Activated CD4-positive, alpha-beta T cell treated with anti-CD3 and anti-CD28 coated beads, Interleukin-2, amount 50 U/mL, for 48 hours (primary cell): ENCODE measurements at regions not wholly inside any gene's neighbourhood (a gene's known extent, or its start where the extent isn't known, plus 50 kb on each side); places are given as distances from the start of the nearest gene placed in this dataset.

ENCODE experiments used
- DNase-seq, 2 experiments: peaks; one replicate each; pipeline ENCODE4 v3.0.0-alpha.2; 2020

DNA sequence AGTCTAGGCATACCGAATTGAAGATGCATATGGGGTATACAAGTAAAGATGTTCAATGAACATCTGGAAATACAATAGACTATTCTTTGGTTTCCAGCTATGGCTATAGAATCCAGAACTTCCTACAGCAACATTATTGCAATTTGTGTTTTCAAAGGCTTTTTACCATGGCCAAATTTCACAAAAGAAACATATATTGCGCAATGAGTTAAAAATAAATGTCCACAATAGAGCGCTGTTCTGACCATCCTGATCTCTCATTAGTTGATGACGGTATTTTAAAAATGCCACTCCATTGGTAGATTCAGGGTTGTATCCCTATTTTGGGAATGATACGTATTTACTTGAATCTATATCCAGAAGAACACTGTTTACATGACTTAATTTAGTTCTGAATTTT, 139.2 kb downstream of the LINC00632 start:
- no peak for DNase-seq

GRCh38 chrX:140860718-140861117, 141.7 kb upstream of the SPANXB1 start:
- no peak for DNase-seq

- DNase-seq = no peak
These were observed 135.9 kb upstream of the SPANXB1 start for GRCh38 chrX:140866446-140866845.

DNA sequence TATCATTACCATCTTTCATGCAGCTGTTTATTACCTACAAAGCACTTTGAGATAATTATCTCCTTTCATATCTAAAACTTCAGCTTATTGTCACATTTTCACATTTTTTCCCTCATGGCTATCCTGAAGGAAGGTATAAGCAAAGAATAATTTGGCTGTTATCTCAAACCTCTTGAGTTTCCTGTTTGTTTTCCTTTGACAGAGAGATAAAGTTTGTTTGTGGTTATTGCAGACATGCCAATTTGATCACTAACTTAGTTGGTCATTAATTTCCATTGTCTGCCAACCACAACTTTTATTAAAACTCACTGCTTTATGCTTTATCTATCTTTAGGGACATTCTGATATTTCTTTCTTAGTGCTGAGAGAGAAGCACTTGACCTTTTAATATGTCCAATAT, 89.8 kb upstream of the SPANXB1 start:
- DNase-seq = no peak

DNA sequence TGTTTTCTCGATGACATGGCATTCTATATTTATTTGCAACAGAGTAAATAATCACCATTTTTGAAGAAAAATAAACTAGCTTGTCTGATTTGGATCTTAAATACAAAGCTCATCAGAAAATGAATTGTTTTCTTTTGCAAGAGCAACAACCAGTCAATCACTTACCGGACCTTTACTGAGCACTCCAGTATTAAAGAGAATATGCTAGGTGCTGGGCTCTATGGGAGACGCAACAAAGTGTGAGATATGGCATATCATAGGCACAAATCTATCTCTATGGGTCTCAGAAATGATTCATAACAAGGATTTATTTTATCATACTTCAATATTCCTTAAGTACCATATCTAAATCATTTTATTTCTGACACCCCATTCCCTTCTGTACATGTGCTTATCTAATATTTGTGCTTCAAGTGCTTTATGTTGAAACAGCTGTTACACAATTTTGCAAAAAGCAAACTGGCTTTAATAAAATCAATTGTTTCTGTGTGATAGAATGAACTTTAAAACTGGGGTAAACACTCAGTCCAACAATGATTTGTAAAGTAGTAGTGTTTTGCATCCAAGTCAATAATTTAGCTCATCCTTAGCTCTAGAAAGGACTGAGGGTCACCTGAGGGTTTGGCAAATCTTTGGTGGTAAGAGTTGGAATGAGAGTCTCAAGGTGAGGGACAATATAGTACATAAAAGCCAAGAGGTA, 88.4 kb upstream of the SPANXB1 start:
- DNase-seq = no peak

GRCh38 chrX:140916872-140917271, 85.5 kb upstream of the SPANXB1 start:
- DNase-seq = no peak

DNA sequence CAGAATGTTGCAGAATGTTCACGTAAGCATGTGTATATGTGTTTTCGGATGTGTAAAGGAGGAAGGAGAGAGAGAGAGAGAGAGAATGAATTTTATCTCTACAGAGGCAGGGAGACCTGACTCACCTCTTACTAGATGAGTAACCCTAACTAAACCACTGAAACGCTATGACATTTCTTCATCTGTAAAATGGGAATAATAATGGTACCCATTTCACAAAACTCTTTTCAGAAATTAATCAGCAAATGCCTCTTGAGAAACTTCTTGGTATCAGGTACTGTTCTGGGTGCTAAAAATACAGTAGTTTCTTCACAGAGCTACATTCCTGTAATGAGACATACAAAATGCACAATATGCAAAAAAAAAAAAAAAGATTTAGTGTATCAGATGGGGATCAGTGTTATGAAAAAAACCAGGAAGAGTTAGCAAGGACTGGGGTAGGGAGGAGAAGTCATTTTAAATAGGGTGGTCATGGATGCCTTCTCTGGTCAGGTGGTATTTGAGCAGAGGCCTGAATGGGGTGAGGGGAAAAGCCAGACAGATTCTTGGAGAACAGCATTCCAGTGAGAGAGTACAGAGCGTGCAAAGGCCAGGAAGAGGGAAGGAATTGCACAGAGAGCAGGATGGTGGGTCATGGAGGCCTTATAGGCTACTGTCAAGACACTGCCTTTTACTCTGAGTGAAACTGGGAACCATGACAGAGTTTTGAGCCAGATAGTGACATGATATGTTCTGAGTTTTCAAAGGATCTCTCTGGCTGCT, 84.9 kb upstream of the SPANXB1 start:
- DNase-seq = no peak

DNA sequence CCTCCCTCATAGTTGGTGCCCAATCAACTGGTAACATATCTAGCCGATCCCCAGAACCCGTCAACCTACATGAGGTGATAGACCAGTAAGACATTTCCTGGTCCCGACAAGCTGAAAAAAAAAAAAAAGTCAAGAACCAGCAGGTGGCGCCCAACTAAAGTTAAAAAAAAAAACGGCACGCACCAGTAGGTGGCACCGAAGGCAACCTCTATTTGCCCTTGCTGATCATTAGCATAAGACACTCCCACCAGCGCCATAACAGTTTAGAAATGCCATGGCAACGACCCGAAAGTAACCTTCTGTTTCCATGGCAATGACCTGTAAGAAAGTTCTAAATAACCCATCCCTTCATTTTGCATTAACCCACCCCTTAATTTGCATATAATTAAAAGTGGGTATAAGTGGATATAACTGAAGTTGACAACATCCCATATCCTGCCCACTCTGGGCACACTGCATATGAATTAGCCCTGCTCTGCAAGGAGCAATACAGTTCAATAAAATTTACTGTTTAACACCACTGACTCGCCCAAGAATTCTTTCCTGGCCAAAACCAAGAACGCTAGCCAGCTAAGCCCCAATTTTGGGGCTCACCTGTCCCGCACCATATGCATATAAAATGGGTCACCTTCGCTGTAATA, 83.9 kb upstream of the SPANXB1 start:
- peak; percentile 4 to 6 for DNase-seq

- no peak for DNase-seq
These were observed 82.0 kb upstream of the SPANXB1 start for GRCh38 chrX:140920416-140920815.

- DNase-seq = no peak
These were observed 79.3 kb upstream of the SPANXB1 start for GRCh38 chrX:140923118-140923517.

DNA sequence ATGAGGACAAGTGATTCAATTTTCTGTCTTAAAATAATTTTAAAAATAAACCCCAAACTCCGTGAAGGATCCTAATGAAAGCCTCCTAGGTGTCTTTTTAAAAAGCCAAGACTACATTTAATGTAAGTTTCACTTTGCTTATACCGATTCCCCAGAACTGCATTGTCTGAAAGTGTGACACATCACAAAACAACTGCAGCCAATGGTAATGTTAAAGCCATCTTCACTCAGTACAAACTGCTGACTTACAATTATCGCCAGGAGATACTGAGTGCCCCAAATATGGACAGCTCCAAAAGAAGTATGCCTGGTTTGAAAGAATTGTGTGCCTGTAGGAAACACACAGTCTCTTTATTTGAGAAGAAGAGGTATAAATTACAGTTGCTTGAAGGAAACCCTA, 73.7 kb upstream of the SPANXB1 start:
- no peak for DNase-seq

GRCh38 chrX:140933016-140933415, 69.4 kb upstream of the SPANXB1 start:
- DNase-seq = no peak

DNA sequence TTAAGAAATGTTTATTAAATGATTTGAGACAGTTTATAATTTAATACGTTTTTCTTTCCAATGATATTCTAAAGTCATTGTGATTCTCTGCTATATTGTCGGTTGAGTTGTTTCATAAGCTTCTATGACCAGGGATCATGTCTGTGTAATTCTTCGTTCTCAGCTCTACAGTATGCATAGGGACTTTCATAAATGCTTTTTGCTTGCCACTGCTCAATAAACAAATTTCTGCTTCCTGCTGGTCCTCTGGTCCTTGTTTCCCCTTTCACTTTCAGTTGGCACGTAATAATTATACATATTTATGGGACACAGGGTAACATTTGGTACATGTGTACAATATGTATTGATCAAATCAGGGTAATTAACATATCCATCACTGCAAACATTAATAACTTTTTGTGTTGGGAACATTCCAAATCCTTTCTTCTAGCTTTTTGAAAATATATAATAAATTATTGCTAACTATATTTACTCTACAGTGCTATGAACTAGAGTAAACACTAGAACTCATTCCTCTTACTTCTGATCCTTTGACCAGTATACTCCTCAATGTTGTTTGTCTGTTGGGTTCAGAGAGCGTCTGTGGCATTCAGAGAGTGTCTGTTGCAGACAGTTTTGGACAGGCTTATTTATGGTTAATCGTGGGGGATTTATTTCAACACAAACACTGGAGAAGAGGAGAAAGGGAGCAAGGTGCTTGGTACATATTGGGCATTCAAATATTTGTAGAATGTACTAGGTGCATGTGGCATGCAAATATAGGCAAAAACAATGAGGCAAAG, 68.3 kb upstream of the SPANXB1 start:
- no peak for DNase-seq

GRCh38 chrX:140943513-140943912, 58.9 kb upstream of the SPANXB1 start:
- DNase-seq = no peak

DNA sequence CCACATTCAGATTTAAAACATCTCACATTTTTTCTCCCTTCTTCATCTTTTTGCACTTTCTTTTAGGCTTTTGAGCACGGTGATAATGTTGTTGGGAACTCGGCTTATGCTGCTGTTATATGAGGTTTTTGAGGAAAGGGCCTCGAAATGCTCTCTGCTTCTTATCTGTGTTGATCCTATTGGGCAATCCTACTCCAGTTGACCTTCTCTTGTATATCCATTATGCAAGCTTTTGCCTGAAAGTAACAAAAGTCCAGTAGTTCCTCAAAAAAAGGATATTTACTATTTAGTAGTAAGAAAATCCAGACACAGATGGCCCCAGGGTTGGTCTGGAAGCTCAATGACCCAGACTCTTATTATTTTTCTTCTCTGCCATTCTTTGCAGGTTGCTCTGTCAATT, 57.7 kb upstream of the SPANXB1 start:
- no peak for DNase-seq

DNA sequence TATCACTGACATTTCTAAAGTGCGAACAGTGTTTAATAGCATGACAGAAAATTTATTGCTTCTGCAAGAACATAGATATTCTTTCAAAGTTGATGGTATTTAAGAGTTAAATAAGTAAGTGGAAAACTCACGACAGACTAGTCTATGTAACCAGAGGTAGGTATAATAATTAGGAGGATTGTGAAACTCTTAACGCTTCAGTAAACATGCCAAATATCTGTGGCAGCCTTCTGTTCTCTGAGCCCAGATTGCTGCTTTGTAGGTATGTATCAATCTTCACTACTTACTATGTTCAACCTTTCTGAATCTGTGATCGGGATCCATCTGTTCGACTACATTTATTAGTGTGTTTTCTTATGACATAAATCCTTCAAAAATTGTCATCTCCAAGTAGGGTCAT, 53.6 kb upstream of the SPANXB1 start:
- DNase-seq = no peak

GRCh38 chrX:140949233-140949632, 53.2 kb upstream of the SPANXB1 start:
- DNase-seq = no peak
